ENCODE measurements at regions not wholly inside any gene's neighbourhood (a gene's known extent, or its start where the extent isn't known, plus 50 kb on each side); places are given as distances from the start of the nearest gene placed in this dataset.

- no peak for DNase-seq (ENCODE audit: low read depth in 1 of 2, low spot score in 1 of 2)
- Histone ChIP-seq H3K27me3 (no peaks in the 10 kb centered on the region), H3K9me3 (ENCODE audit: low read depth) (no peaks in the 10 kb centered on the region), H3K4me1 (ENCODE audit: low read depth) (no peaks in the 10 kb centered on the region), H3K36me3 (no peaks in the 10 kb centered on the region), H3K4me3 (no peak overlapping the region), H3K27ac (no peak overlapping the region)
- no peak for TF ChIP-seq CTCF (IDR thresholded peaks at IDR 0.05; ENCODE audit: low read depth, low read length)
Measured at GRCh38 chr2:7667260-7667757, 750.1 kb downstream of the RNF144A start.

- Histone ChIP-seq H3K27ac (no peak overlapping the region), H3K27me3 (no peaks in the 10 kb centered on the region), H3K4me1 (ENCODE audit: low read depth) (no peaks in the 10 kb centered on the region), H3K9me3 (ENCODE audit: low read depth) (no peaks in the 10 kb centered on the region), H3K4me3 (no peak overlapping the region), H3K36me3 (no peaks in the 10 kb centered on the region)
- no peak for TF ChIP-seq CTCF (IDR thresholded peaks at IDR 0.05; ENCODE audit: low read depth, low read length)
- no peak for DNase-seq (ENCODE audit: low read depth in 1 of 2, low spot score in 1 of 2)
Measured at GRCh38 chr2:7670905-7671641, 753.9 kb downstream of the RNF144A start.

DNA sequence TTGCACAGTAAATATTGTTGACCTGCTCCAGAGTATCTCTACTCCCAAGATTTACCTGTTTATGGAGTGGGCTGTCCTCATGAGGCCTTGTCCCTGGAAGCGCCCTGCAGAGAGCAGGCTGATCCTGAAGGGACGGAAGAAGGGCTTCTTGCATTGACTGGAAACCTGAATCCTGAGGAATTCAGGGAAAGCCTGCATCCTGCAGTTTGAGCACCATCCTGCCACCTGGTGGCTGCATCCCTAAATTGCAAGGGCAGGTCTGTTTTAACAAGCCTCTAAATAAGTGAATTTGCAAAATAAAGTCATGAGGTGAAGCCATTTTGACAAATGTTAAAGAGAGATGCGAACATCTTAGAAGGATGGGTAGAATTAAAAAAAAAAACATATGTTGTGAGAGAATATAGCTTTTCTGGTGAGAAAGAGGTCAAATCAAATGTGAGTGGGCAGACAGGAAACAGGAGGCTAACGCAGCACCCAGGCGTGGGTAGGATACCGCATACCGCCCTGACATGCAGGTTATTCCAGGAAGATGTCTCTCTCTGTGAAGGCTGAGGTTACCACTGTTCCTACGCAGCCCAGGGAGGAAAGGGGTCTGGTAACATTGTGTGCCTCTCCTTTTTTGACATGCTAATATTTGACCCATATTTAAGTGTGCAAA lies 754.9 kb downstream of the RNF144A start:
- DNase-seq (ENCODE audit: low read depth in 1 of 2, low spot score in 1 of 2), result peak; percentile 30 to 54
- Histone ChIP-seq H3K4me1 (ENCODE audit: low read depth) (no peaks in the 10 kb centered on the region), H3K27ac (no peak overlapping the region), H3K27me3 (no peaks in the 10 kb centered on the region), H3K4me3 (no peak overlapping the region), H3K9me3 (ENCODE audit: low read depth) (no peaks in the 10 kb centered on the region), H3K36me3 (no peaks in the 10 kb centered on the region)
- TF ChIP-seq CTCF (IDR thresholded peaks at IDR 0.05; ENCODE audit: low read depth, low read length), result peak; percentile 56

GRCh38 chr2:7672685-7673071 lies 755.5 kb downstream of the RNF144A start:
- H3K36me3 ChIP-seq, result no peaks in the 10 kb centered on the region
- no peak overlapping the region for H3K4me3 ChIP-seq
- no peak overlapping the region for H3K27ac ChIP-seq
- no peaks in the 10 kb centered on the region for H3K27me3 ChIP-seq
- TF ChIP-seq CTCF (IDR thresholded peaks at IDR 0.05; ENCODE audit: low read depth, low read length), result no peak
- no peaks in the 10 kb centered on the region for H3K4me1 ChIP-seq (ENCODE audit: low read depth)
- H3K9me3 ChIP-seq (ENCODE audit: low read depth), result no peaks in the 10 kb centered on the region
- no peak for DNase-seq (ENCODE audit: low read depth in 1 of 2, low spot score in 1 of 2)

DNA sequence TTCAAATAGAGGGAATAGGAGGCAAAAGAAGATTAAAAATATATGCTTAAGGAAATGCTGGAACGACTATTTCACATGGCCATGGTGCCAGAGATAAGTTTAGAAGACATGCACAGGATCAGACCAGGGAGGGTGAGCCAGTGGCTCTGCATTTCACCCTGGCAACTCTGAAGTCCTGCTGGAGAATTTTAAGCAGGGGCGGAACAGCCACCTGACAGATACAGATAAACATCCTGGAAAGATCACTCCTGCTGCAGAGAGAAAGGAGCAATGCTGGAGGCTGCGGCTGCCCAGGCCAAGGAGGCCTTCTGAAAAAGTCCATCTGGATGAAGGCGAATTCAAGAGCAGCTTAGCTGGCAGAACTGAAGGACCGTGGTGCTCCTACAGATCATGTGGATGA lies 755.9 kb downstream of the RNF144A start:
- DNase-seq (ENCODE audit: low read depth in 1 of 2, low spot score in 1 of 2), result no peak
- no peak overlapping the region for H3K4me3 ChIP-seq
- H3K27ac ChIP-seq, result no peak overlapping the region
- H3K27me3 ChIP-seq, result no peaks in the 10 kb centered on the region
- no peak for TF ChIP-seq CTCF (IDR thresholded peaks at IDR 0.05; ENCODE audit: low read depth, low read length)
- H3K36me3 ChIP-seq, result no peaks in the 10 kb centered on the region
- no peaks in the 10 kb centered on the region for H3K9me3 ChIP-seq (ENCODE audit: low read depth)
- no peaks in the 10 kb centered on the region for H3K4me1 ChIP-seq (ENCODE audit: low read depth)
